ENCODE measurements at regions not wholly inside any gene's neighbourhood (a gene's known extent, or its start where the extent isn't known, plus 50 kb on each side); places are given as distances from the start of the nearest gene placed in this dataset.

GRCh38 chr17:79541056-79541850, 69.6 kb downstream of the RBFOX3 start:
- TF ChIP-seq CTCF (IDR thresholded peaks at IDR 0.05), result no peak
- no peak for TF ChIP-seq POLR2A (IDR thresholded peaks at IDR 0.05)
